BE2C (cell line): ENCODE measurements at regions not wholly inside any gene's neighbourhood (a gene's known extent, or its start where the extent isn't known, plus 50 kb on each side); places are given as distances from the start of the nearest gene placed in this dataset.

ENCODE experiments used
- DNase-seq: peaks from one replicate; pipeline ENCODE4 v3.0.0-alpha.2; 2020
- H3K27me3 ChIP-seq: fragments of 250-450 bp; sonication (Bioruptor Pico); 2 replicates; pipeline ENCODE4 v1.5.1; 2020; ENCODE audit warnings: mild to moderate bottlenecking
- H3K36me3 ChIP-seq: fragments of 250-450 bp; sonication (Bioruptor Pico); 2 replicates; pipeline ENCODE4 v1.5.1; 2020; ENCODE audit warnings: mild to moderate bottlenecking
- H3K4me1 ChIP-seq: fragments of 250-450 bp; sonication (Bioruptor Pico); 2 replicates; pipeline ENCODE4 v1.5.1; 2020
- H3K4me3 ChIP-seq: 2 replicates; pipeline ENCODE4 v1.5.1; 2011; ENCODE audit warnings: low read depth, low read length
- H3K9me3 ChIP-seq: fragments of 250-450 bp; sonication (Bioruptor Pico); 2 replicates; pipeline ENCODE4 v1.5.1; 2020
- CTCF ChIP-seq: IDR thresholded peaks from 2 replicates; pipeline ENCODE4 v1.5.1; 2012; ENCODE audit warnings: mild to moderate bottlenecking, low read depth, low read length

DNA sequence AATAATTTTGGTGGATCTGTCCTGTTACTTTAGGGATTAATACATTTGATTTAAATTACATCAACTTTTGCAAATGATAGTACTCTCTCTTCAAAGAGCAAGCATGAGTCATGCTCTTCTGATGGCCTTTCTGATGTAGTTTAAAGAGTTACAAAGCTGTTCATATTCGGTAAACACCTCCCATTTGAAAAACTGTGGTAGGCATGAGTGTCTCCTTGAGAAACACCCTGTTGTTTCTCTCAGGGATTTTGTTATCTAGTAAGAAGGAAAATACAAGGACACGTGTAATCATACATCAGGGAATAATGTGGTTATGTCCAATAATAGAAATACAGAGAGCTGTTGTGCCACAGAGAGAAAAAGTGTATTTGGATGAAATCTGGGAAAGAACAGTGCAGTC is 53.3 kb upstream of the E2F7 start:
- no peak overlapping the region for H3K4me3 ChIP-seq
- H3K36me3 ChIP-seq = no peaks in the 10 kb centered on the region
- no peak for TF ChIP-seq CTCF
- H3K4me1 ChIP-seq = no peaks in the 10 kb centered on the region
- no peak for DNase-seq
- no peaks in the 10 kb centered on the region for H3K9me3 ChIP-seq
- no peaks in the 10 kb centered on the region for H3K27me3 ChIP-seq

- Histone ChIP-seq H3K36me3 (no peaks in the 10 kb centered on the region), H3K27me3 (no peaks in the 10 kb centered on the region), H3K4me1 (no peaks in the 10 kb centered on the region), H3K9me3 (no peaks in the 10 kb centered on the region), H3K4me3 (no peak overlapping the region)
- TF ChIP-seq CTCF = no peak
- DNase-seq = no peak
These were observed 50.9 kb upstream of the E2F7 start for GRCh38 chr12:77116277-77116676.

DNA sequence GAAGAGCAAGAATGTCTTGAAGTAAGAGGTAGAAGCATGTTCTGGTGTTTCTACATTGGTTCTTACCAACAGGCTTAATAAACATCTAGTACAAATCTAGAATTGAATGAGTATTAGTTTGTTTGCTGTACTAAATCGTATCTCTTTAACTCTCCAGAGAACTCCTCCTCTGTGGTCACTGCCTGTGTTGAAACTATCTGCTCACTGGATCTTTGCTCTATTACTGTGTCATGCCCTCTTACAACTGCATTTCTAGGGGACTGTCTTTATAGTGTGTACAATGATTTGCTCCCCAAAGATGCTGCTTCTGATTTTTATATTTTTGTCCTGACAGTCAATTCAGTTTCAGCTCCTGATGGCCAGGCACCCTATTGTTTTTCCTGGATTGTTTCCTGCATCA is 50.1 kb upstream of the E2F7 start:
- H3K27me3 ChIP-seq = no peaks in the 10 kb centered on the region
- no peaks in the 10 kb centered on the region for H3K4me1 ChIP-seq
- no peak for DNase-seq
- H3K4me3 ChIP-seq = no peak overlapping the region
- TF ChIP-seq CTCF = no peak
- H3K36me3 ChIP-seq = no peaks in the 10 kb centered on the region
- no peaks in the 10 kb centered on the region for H3K9me3 ChIP-seq
